ENCODE measurements at regions not wholly inside any gene's neighbourhood (a gene's known extent, or its start where the extent isn't known, plus 50 kb on each side); places are given as distances from the start of the nearest gene placed in this dataset.
"Not testable (repeated sequence)": the region's sequence is repeated elsewhere in the genome, so short reads cannot be mapped to it uniquely, and the experiment has no call there.

DNA sequence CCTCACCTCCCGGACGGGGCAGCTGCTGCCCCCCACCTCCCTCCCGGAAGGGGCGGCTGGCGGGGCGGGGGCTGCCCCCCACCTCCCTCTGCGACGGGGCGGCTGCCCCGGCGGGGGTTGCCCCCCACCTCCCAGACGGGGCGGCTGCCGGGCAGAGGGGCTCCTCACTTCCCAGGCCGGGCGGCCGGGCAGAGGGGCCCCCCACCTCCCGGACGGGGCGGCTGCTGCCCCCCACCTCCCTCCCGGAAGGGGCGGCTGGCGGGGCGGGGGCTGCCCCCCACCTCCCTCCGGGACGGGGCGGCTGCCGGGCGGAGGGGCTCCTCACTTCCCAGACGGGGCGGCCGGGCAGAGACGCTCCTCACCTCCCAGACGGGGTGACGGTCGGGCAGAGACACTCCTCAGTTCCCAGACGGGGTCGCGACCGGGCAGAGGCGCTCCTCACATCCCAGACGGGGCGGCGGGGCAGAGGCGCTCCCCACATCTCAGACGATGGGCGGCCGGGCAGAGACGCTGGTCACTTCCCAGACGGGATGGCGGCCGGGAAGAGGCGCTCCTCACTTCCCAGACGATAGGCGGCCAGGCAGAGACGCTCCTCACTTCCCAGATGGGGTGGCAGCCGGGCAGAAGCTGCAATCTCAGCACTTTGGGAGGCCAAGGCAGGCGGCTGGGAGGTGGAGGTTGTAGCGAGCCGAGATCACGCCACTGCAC is 1218.8 kb downstream of the GATA3 start:
- DNase-seq = not testable (repeated sequence)

DNA sequence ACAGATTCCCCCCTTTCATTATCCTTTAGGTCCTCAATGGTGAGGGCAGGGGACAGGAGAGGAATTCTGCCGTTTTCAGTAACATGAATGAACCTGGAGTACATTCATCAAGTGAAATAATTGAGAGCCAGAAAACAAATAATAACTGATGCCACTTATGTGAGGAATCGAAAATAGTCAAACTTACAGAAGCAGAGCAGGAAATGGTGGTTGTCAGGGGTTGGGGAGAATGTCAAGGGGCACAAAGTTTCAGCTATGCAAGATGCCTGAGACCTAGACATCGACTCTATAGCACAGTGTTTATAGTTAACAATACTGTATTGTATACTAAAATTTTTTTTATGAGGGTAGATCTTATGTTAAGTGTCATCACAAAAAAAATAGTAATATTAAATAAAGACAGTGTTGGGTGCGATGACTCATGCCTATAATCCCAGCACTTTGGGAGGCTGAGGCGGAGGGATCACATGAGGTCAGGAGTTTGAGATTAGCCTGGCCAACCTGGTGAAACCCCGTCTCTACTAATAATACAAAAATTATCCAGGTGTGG is 1219.8 kb downstream of the GATA3 start:
- DNase-seq = no peak

GRCh38 chr10:9275861-9276260 is 1221.4 kb downstream of the GATA3 start:
- DNase-seq = no peak

DNA sequence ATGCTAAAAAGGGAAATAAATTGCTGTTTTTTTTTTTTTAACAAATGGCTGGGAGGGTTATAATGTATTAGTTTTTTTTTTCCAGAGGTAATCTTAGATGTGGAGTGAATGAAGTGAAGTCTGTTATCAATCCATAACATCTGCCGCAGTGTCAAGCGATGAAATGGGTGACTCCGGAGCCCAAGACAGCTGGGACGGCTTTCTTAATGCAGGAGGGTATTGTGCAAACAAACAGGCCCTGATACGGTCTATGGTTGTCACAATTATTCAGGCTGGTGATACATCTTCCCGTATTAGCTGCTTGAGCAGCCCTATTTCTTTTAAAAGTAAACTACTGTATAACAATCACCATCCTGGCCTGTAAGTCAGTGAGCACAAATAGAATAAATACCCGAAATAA is 1231.2 kb downstream of the GATA3 start:
- DNase-seq = no peak

DNA sequence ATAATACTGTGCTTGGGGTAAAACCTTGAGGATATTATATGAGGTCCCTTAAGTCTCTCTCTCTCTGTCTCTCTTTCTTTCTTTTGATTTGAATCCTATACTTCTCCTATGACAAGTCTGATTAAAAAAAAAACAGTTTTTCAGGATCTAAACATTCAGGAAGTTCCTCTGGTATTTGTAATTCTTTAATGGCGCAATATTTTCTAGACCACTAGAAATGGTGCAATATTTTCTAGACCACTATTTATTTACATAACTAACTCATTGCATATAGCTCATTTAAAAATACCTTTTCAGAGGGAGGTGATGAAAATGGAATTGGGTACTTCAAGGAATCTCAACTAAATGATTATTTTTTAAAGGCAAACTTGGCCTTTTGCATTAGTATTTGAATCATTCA is 1235.3 kb downstream of the GATA3 start:
- no peak for DNase-seq

DNA sequence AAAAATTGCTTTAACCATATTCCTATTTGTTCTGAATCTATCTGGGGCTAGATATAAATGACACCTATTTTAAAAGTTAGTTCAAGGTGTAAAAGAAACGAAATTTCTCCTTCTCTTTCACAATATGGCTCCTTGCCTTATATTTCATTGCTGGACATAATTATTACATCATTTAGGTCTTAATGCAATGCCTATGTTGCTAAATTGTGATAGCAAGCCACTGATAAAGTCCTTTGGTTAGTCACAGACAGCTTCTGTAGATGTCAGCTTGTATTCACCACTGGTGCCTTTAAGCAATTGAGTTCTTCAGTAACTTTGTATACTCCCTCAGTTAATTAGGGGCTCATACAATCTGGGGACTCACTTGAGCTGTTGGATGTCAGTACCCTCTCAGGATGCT is 1236.6 kb downstream of the GATA3 start:
- DNase-seq = no peak

GRCh38 chr10:9294132-9294663 is 1239.7 kb downstream of the GATA3 start:
- DNase-seq = no peak

GRCh38 chr10:9294865-9295264 is 1240.4 kb downstream of the GATA3 start:
- no peak for DNase-seq

DNA sequence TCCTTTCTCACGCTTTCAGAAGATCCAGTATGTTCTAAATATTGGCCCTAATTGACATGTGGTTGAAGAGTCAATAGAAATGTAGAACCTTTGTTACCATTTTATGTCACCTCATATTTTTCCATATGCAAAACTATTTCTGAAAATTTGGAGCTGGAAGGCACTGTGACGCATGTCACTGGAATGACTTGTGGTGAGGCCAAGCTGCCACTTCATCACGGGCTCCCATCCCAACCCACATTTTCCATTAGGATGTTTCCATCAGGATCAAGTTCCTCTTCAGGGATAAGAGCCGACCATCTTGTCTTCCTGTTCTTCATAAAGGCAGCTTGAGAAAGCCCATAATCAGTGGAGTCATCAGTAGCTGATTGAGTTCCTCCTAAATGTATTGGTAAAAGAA is 1241.7 kb downstream of the GATA3 start:
- DNase-seq = no peak

DNA sequence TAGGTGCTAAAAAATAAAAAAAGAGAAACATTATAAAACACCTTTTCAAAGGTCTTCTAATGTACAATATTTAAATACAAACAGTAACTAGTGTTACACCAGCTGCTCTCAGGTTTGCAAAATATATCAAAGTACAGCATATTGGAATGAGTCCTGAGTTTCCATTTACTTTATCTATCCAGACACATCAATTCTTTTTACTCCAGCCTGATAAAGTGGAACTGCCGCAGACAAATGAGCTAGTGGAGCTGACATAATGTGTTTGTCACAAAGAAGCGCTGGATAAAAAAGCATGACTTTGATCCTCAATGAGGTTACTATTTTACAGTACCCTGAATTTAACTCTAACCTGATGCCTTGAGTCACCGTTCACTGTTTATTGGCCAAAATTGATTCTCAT is 1243.1 kb downstream of the GATA3 start:
- no peak for DNase-seq

DNA sequence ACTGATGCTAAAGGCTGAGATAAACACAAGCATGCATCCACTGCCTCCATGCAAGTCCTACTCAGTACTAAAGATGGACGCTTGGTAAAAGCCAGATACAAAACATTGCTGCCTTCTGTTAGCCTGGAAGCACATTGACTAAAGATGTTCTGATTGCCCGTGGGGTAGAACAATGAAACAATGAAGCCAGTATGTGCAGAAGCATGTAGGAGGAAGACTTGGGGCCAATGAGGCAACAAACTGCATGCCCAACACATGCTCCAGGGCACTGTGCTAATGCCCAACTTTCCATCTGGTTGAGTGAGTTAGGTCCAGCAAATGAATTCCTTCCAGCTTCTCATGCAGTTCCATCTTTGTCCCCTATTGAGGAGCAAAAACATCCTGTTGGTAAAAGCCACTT is 1245.5 kb downstream of the GATA3 start:
- no peak for DNase-seq

- DNase-seq = no peak
These were observed 1246.7 kb downstream of the GATA3 start for GRCh38 chr10:9301148-9301547.

DNA sequence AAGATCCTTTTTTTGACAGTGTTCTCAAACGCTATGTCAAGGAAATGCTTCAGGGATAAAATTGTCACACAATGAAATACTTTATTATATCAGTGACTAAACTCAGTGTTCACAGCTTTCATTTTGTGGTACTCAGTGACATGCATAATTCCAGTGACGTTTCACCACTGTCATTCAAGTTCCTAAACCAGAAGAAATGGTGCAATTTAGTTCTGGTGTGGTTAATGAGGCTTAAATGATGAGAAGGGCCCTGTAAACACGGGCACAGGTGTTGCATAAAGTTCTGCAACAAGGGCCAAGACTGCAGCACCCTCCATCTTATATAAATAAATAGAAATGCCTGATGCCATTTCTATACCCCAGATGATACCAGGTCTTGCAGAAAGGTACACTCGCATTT is 1247.1 kb downstream of the GATA3 start:
- peak; percentile 0 for DNase-seq

GRCh38 chr10:9302140-9302746 is 1247.8 kb downstream of the GATA3 start:
- peak; percentile 0 for DNase-seq

DNA sequence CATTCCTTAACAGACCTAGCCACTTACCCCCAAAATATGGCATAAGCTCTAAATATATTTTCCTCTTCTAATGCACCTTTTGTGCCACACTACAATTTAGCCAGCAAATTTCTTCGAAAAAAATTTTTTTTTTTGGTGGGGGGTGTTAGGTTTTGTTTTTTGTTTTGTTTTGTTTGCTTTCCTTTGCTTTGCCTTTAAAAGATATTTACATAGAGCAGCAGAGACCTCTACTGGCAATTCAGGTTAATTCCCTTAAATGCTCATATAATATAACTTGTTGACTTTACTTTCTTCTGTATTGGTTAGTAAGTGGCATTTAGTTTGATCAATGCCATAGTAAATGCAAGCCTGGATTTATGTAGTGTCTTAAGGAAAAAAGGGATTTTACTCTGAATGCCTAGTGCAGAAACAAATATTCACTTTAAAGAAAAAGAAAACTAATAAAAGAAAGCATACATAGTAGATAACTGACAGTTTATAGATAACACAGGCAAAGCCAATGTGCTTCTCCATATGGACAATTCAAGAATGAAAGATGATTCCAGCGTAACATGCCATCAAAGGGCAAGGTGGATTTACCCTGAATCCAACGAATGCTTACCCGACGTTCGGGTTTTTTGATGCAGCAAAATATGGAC is 1250.6 kb downstream of the GATA3 start:
- no peak for DNase-seq

GRCh38 chr10:9311702-9312499 is 1257.4 kb downstream of the GATA3 start:
- no peak for DNase-seq

DNA sequence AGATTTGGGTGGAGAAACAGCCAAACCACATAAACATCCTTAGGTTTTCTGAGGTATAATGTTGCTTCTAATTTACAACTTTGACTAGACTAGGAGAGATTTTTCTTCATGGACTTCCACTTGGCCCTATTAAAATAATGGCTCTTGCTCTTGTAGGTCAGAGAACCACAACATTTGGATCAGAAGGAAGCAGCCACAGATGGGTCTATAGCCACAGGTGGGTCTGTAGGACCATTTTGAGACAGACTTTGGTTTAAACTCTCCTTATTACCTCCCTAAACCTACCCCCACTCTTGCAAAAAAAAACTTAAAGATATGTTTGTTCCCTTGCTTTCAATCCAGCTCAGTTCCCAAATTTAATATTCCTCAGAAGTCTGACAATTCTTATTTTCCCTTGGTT is 1260.8 kb downstream of the GATA3 start:
- no peak for DNase-seq

- DNase-seq = peak; percentile 25
These were observed 1277.1 kb downstream of the GATA3 start for GRCh38 chr10:9331583-9332008.

GRCh38 chr10:9334270-9334669 is 1279.8 kb downstream of the GATA3 start:
- no peak for DNase-seq

- no peak for DNase-seq
These were observed 1285.2 kb downstream of the GATA3 start for GRCh38 chr10:9339716-9340115.

- DNase-seq = peak; percentile 1
These were observed 1288.5 kb downstream of the GATA3 start for GRCh38 chr10:9342885-9343570.

DNA sequence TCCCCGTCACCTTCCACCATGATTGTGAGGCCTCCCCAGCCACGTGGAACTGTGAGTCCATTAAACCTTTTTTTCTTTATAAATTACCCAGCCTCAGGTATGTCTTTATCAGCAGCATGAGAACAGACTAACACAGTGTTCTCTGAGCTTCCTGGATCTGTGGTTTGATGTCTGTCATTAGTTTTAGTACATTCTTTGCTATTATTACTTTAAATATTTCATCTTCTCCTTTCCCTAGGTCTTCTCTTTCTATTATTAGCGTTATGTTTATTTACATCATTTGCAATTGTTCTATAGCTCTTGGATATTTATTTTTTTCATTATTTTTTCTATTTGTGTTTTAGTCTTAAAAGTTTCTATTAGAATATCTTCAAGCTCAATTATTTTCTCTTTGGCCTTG is 1293.4 kb downstream of the GATA3 start:
- not testable (repeated sequence) for DNase-seq

Data from NCI-H2171 treated with DMSO at 0.1 percent for 48 hours (cell line).